ENCODE measurements at regions not wholly inside any gene's neighbourhood (a gene's known extent, or its start where the extent isn't known, plus 50 kb on each side); places are given as distances from the start of the nearest gene placed in this dataset.

GRCh38 chr18:39761273-39761672, 2193.8 kb upstream of the PIK3C3 start:
- Histone ChIP-seq H3K4me1 (no peaks in the 10 kb centered on the region), H3K4me3 (no peak overlapping the region), H3K27me3 (replicated peaks in 1 of 7) (no peaks in the 10 kb centered on the region), H3K9me3 (peaks cover 0 to 8% (median 0%) of the 10 kb centered on the region in 8 donors), H3K36me3 (no peaks in the 10 kb centered on the region), H3K27ac (no peak overlapping the region)
- no peak for DNase-seq
- intact Hi-C loops (cut with DNase I; ENCODE audit: low total_unique reads) = no loop called here
- WGBS, 5 donors = 71 to 84% (median 73%) methylated on average over 1 of the region's 1 CpG
- no peak for TF ChIP-seq POLR2AphosphoS5 (IDR thresholded peaks at IDR 0.05)
- no peak for TF ChIP-seq CTCF (IDR thresholded peaks at IDR 0.05 in 8 of 11, conservative IDR thresholded peaks at IDR 0.05 in 3 of 11)
- TF ChIP-seq POLR2A (IDR thresholded peaks at IDR 0.05) = no peak

GRCh38 chr18:39759926-39760325, 2194.3 kb upstream of the CELF4 start:
- no peak for DNase-seq
- WGBS, 5 donors = 87 to 95% (median 90%) methylated on average over 3 of the region's 3 CpGs

GRCh38 chr18:39753178-39753577, 2187.6 kb upstream of the CELF4 start:
- no peak for TF ChIP-seq CTCF (IDR thresholded peaks at IDR 0.05 in 8 of 11, conservative IDR thresholded peaks at IDR 0.05 in 3 of 11)
- no peak for TF ChIP-seq POLR2A (IDR thresholded peaks at IDR 0.05)
- no peak for TF ChIP-seq POLR2AphosphoS5 (IDR thresholded peaks at IDR 0.05)
- 85 to 100% (median 97%) methylated on average over 1 to 4 of the region's 4 CpGs for WGBS, 5 donors
- DNase-seq = no peak
- H3K4me3 ChIP-seq = no peak overlapping the region
- H3K27ac ChIP-seq = no peak overlapping the region
- peaks cover 0 to 24% (median 2%) of the 10 kb centered on the region in 8 donors for H3K9me3 ChIP-seq
- H3K36me3 ChIP-seq = no peaks in the 10 kb centered on the region
- intact Hi-C loops (cut with DNase I; ENCODE audit: low total_unique reads) = no loop called here
- H3K27me3 ChIP-seq (replicated peaks in 1 of 7) = no peaks in the 10 kb centered on the region
- H3K4me1 ChIP-seq = no peaks in the 10 kb centered on the region

More at GRCh38 chr18:39759926-39760325, 2194.3 kb upstream of the CELF4 start:
- Histone ChIP-seq H3K9me3 (peaks cover 0 to 14% (median 2%) of the 10 kb centered on the region in 8 donors), H3K27me3 (replicated peaks in 1 of 7) (no peaks in the 10 kb centered on the region), H3K4me3 (no peak overlapping the region), H3K27ac (no peak overlapping the region), H3K36me3 (no peaks in the 10 kb centered on the region), H3K4me1 (no peaks in the 10 kb centered on the region)
- intact Hi-C loops (cut with DNase I; ENCODE audit: low total_unique reads) = no loop called here
- TF ChIP-seq POLR2AphosphoS5 (IDR thresholded peaks at IDR 0.05) (no peak), POLR2A (IDR thresholded peaks at IDR 0.05) (no peak), CTCF (IDR thresholded peaks at IDR 0.05 in 8 of 11, conservative IDR thresholded peaks at IDR 0.05 in 3 of 11) (no peak)

- no peak for DNase-seq
- no peaks in the 10 kb centered on the region for H3K36me3 ChIP-seq
- H3K27ac ChIP-seq = no peak overlapping the region
- 39 to 67% (median 47%) methylated on average over 2 of the region's 2 CpGs for WGBS, 5 donors
- TF ChIP-seq POLR2A (IDR thresholded peaks at IDR 0.05) (no peak), CTCF (IDR thresholded peaks at IDR 0.05 in 8 of 11, conservative IDR thresholded peaks at IDR 0.05 in 3 of 11) (no peak), POLR2AphosphoS5 (IDR thresholded peaks at IDR 0.05) (no peak)
- peaks cover 0 to 17% (median 2%) of the 10 kb centered on the region in 8 donors for H3K9me3 ChIP-seq
- intact Hi-C loops (cut with DNase I; ENCODE audit: low total_unique reads) = no loop called here
- H3K4me3 ChIP-seq = no peak overlapping the region
- H3K27me3 ChIP-seq (replicated peaks in 1 of 7) = no peaks in the 10 kb centered on the region
- H3K4me1 ChIP-seq = no peaks in the 10 kb centered on the region
Observed at GRCh38 chr18:39752351-39752750, 2186.8 kb upstream of the CELF4 start.
